BLaER1 treated with 17β-estradiol and CSF1 and Interleukin-3, amounts not matched to agents 10 nM and 100 nM (cell line): ENCODE measurements at regions not wholly inside any gene's neighbourhood (a gene's known extent, or its start where the extent isn't known, plus 50 kb on each side); places are given as distances from the start of the nearest gene placed in this dataset.
"Not testable (repeated sequence)": the region's sequence is repeated elsewhere in the genome, so short reads cannot be mapped to it uniquely, and the experiment has no call there.

Experiments
- H3K27ac ChIP-seq, 11 experiments: shearing (Covaris generic); formaldehyde crosslinking; 2 replicates each; pipeline ENCODE4 v1.8.1; 2022
- H3K27me3 ChIP-seq, 11 experiments: shearing (Covaris generic); formaldehyde crosslinking; 2 replicates each; pipeline ENCODE4 v1.8.1; 2022
- H3K36me3 ChIP-seq, 11 experiments: shearing (Covaris generic); formaldehyde crosslinking; 2 replicates each; pipeline ENCODE4 v1.8.1; 2022
- H3K4me1 ChIP-seq, 10 experiments: shearing (Covaris generic); formaldehyde crosslinking; 2 replicates each; pipeline ENCODE4 v1.8.1; 2022
- H3K4me2 ChIP-seq, 11 experiments: shearing (Covaris generic); formaldehyde crosslinking; 2 replicates each; pipeline ENCODE4 v1.8.1; 2022
- H3K4me3 ChIP-seq, 10 experiments: shearing (Covaris generic); formaldehyde crosslinking; 2 replicates each; pipeline ENCODE4 v1.8.1; 2022
- H3K9ac ChIP-seq, 11 experiments: shearing (Covaris generic); formaldehyde crosslinking; 2 replicates each; pipeline ENCODE4 v1.8.1; 2022
- H3K9me3 ChIP-seq, 11 experiments: shearing (Covaris generic); formaldehyde crosslinking; replicated peaks in 1 of 11; 2 replicates each; pipeline ENCODE4 v1.8.1; 2022
- H4K20me1 ChIP-seq, 11 experiments: shearing (Covaris generic); formaldehyde crosslinking; 2 replicates each; pipeline ENCODE4 v1.8.1; 2022
- Cebpa-rat ChIP-seq, 11 experiments: shearing (Covaris generic); IDR thresholded peaks; 2 replicates each; pipeline ENCODE4 v1.8.1; 2022

DNA sequence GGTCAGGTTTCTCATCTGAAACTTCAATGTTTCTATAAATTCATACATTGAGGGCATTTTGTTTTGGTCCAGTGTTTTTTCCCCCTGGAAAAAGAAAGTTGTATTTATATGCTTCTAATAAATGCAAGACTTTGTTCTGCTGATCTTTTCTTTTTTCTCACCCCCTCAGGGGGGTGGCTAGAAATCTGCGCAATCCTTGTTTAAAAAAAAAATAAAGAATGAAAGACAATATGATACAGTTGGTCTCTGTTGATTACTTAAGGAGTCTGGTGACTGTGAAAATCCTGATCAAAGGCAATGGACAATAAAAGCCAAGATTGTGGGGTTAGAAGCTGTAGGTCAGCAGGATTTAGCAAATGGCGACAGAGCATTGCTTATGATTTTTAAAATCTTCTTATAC lies 180.5 kb downstream of the KIT start:
- Histone ChIP-seq H4K20me1 (no peaks in the 10 kb centered on the region), H3K36me3 (no peaks in the 10 kb centered on the region), H3K4me3 (no peak overlapping the region), H3K4me2 (no peak overlapping the region), H3K27me3 (no peaks in the 10 kb centered on the region), H3K4me1 (peaks cover 0 to 11% (median 0%) of the 10 kb centered on the region in 10 experiments; a peak in 5 of 20 replicates), H3K27ac (no peak overlapping the region), H3K9me3 (peaks cover 0 to 4% (median 0%) of the 10 kb centered on the region in 11 experiments; a peak in 1 of 22 replicates), H3K9ac (no peak overlapping the region)
- TF ChIP-seq Cebpa-rat (IDR thresholded peaks at IDR 0.05) = no peak

DNA sequence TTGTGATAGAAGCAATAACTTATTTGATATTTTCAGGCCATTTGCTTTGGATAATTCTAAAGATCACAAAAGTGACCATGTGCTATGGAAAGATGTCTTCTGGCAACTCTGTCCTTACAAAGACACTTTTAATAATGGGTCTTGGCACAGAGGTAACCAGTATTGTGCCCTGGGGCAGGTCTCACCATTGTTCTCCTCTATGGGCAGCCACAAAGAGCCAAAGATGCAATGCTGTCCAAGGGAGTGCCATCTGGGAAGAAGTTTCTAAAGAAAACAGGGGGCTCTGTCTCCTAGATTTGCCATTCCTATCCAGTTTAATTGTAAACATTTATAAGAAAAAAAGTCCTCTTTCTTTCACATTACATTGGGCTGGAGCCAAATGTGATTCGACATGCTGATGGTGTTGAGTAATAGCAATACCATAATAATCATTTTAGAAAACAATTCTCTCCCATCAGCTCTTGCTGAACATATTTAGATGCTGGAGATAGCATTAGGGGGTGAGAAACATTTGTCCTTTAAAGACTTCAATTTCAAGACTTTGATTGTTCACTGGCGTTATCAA lies 179.9 kb downstream of the KIT start:
- Histone ChIP-seq H4K20me1 (no peaks in the 10 kb centered on the region), H3K9me3 (peaks cover 0 to 4% (median 0%) of the 10 kb centered on the region in 11 experiments; a peak in 1 of 22 replicates), H3K4me2 (no peak overlapping the region), H3K9ac (no peak overlapping the region), H3K4me3 (no peak overlapping the region), H3K27ac (no peak overlapping the region), H3K36me3 (no peaks in the 10 kb centered on the region), H3K4me1 (peaks cover 0 to 11% (median 0%) of the 10 kb centered on the region in 10 experiments; a peak in 5 of 20 replicates), H3K27me3 (no peaks in the 10 kb centered on the region)
- no peak for TF ChIP-seq Cebpa-rat (IDR thresholded peaks at IDR 0.05)

DNA sequence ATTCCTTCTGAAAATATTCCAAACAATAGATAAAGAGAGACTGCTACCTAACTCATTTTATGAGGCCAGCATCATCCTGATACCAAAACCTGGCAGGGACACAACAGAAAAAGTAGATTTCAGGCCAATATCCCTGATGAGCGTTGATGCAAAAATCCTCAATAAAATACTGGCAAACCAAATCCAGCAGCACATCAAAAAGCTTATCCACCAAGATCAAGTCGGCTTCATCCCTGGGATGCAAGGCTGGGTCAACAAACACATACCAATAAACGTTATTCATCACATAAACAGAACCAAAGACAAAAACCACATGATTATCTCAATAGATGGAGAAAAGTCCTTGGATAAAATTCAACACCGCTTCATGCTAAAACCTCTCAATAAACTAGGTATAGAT lies 170.6 kb downstream of the KIT start:
- not testable (repeated sequence) for H3K4me3 ChIP-seq, H4K20me1 ChIP-seq, H3K27me3 ChIP-seq, H3K4me1 ChIP-seq, H3K27ac ChIP-seq, H3K9ac ChIP-seq, H3K4me2 ChIP-seq, H3K36me3 ChIP-seq
- peaks cover 12 to 28% (median 21%) of the 10 kb centered on the region in 11 experiments; a peak in 19 of 22 replicates for H3K9me3 ChIP-seq

DNA sequence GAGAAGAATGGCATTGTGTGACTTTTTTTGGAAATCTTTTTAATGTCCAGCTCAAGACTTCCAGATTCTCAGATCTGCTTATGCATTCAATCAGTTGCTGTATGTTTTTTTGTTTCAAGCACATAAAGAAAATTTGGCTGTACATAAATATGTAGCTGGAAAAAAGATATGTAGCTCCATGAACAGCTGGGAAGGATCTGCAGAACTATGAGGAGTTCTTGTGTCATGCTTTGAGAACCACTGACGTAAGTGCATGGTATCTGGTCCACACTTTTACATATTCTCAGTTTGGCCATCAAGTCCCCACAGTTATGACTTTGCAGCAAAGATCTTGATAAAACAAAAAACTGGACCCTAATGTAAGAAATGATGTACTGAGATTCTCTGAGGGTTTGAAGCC lies 165.9 kb downstream of the KIT start:
- H3K27me3 ChIP-seq = no peaks in the 10 kb centered on the region
- no peak overlapping the region for H3K27ac ChIP-seq
- peaks cover 6 to 15% (median 13%) of the 10 kb centered on the region in 10 experiments; a peak in 17 of 20 replicates for H3K4me1 ChIP-seq
- H3K9me3 ChIP-seq = peaks cover 0 to 29% (median 12%) of the 10 kb centered on the region in 11 experiments; a peak in 13 of 22 replicates
- no peak overlapping the region for H3K4me2 ChIP-seq
- TF ChIP-seq Cebpa-rat (IDR thresholded peaks at IDR 0.05) = no peak
- no peak overlapping the region for H3K4me3 ChIP-seq
- H3K36me3 ChIP-seq = no peaks in the 10 kb centered on the region
- H4K20me1 ChIP-seq = no peaks in the 10 kb centered on the region
- H3K9ac ChIP-seq = no peak overlapping the region

DNA sequence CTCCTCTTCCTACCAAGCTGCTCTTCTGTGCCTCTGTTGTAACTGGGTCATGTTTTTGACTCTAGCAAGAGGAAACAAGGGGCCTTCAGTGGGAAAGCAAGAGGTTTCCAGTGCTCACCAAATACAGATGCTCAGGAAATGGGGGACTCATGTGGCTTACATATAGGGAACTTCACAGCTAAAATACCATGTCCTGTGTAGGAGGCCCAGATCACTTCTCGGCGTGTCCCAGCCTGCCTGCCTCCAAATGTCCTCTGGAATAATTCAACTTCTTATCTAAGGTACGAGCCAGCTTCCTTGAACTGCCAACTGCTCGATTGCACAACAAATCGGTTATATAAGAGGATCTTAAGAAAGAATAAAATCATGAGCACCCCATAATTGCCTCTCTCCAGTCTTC lies 161.3 kb downstream of the KIT start:
- H3K4me3 ChIP-seq = no peak overlapping the region
- peak overlapping the region; percentile 18 to 72 (median 69) for H3K4me2 ChIP-seq
- H4K20me1 ChIP-seq = no peaks in the 10 kb centered on the region

DNA sequence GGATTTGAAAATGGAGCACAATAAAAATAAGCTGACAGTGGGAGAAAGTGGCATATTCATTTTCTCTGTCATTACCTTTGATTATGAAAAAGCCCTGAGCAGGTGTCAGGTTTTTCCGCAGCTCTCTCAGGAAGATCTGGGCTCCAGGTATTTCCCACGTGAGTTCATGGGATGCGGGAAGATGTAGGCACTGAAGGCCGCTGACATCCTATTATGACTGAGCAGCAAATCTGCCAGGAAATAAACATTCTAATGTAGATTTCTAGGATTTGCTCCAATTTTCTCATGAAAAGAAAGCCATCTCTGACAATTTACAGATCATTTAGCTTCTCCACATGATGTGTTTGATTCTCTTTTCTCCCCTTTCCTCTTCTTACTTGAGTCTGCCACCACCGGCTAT lies 160.7 kb downstream of the KIT start:
- H4K20me1 ChIP-seq = no peaks in the 10 kb centered on the region
- peak overlapping the region in 9 of 11 experiments; percentile 35 to 72 (median 69); a peak in 16 of 22 replicates for H3K4me2 ChIP-seq
- H3K4me1 ChIP-seq = peaks cover 6 to 26% (median 23%) of the 10 kb centered on the region in 10 experiments; a peak in 17 of 20 replicates
- H3K9me3 ChIP-seq = peaks cover 0 to 8% (median 0%) of the 10 kb centered on the region in 11 experiments; a peak in 2 of 22 replicates
- no peak overlapping the region for H3K4me3 ChIP-seq
- peak overlapping the region in 4 of 11 experiments; percentile 31 to 66 (median 60); a peak in 7 of 22 replicates for H3K27ac ChIP-seq
- TF ChIP-seq Cebpa-rat (IDR thresholded peaks at IDR 0.05) = no peak
- H3K27me3 ChIP-seq = no peaks in the 10 kb centered on the region
- peak overlapping the region in 1 of 11 experiments; percentile 17; a peak in 1 of 22 replicates for H3K9ac ChIP-seq
- H3K36me3 ChIP-seq = no peaks in the 10 kb centered on the region

More for the DNA sequence above, 161.3 kb downstream of the KIT start:
- Histone ChIP-seq H3K27me3 (no peaks in the 10 kb centered on the region), H3K36me3 (no peaks in the 10 kb centered on the region), H3K27ac (peak overlapping the region in 6 of 11 experiments; percentile 9 to 66 (median 51); a peak in 10 of 22 replicates), H3K9me3 (peaks cover 0 to 8% (median 0%) of the 10 kb centered on the region in 11 experiments; a peak in 3 of 22 replicates), H3K4me1 (peaks cover 6 to 26% (median 23%) of the 10 kb centered on the region in 10 experiments; a peak in 17 of 20 replicates), H3K9ac (no peak overlapping the region; a peak in 1 of 22 replicates)
- TF ChIP-seq Cebpa-rat (IDR thresholded peaks at IDR 0.05) = peak in 5 of 11 experiments; percentile 32 to 50 (median 41); a peak in 5 of 22 replicates

DNA sequence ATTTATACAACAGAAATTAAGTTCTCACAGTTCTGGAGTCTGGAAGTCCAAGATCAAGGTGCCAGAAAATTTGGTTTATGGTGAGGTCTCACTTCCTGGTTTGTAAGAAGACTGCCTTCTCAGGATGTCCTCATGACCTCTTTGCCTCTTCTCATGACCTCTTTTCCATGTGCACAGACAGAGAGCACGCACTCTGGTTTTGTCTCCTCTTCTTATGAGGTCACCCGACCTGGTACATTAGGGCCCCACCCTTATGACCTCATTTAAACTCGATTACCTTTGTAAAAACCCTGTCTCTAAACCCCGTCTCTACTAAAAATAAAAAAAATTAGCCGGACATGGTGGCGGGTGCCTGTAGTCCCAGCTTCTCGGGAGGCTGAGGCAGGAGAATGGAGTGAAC lies 155.9 kb downstream of the KIT start:
- no peak overlapping the region for H3K9ac ChIP-seq
- peaks cover 0 to 13% (median 10%) of the 10 kb centered on the region in 11 experiments; a peak in 12 of 22 replicates for H3K9me3 ChIP-seq
- no peaks in the 10 kb centered on the region for H4K20me1 ChIP-seq
- TF ChIP-seq Cebpa-rat (IDR thresholded peaks at IDR 0.05) = no peak
- H3K36me3 ChIP-seq = no peaks in the 10 kb centered on the region
- no peak overlapping the region for H3K4me3 ChIP-seq
- H3K4me2 ChIP-seq = no peak overlapping the region
- H3K27ac ChIP-seq = no peak overlapping the region
- H3K27me3 ChIP-seq = no peaks in the 10 kb centered on the region
- peaks cover 0 to 12% (median 11%) of the 10 kb centered on the region in 10 experiments; a peak in 14 of 20 replicates for H3K4me1 ChIP-seq

DNA sequence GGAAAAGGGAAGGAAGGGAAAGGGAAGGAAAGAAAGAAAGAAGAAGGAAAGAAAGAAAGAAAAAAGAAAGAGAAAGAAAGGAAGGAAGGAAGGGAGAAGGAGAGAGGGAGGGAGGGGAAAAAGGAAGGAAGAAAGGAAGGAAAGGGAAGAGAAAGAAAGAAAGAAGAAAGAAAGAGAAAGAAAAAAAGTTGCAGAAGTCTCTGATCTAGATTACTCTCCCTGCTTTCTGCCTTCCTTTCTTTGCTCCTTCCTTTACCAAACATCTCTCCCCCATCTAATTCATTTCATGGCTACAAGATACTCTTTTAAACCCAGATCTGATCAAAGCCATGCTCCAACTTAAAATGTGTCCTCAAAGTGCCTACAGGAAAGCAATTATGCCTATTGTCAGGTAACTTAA lies 148.6 kb downstream of the KIT start:
- Histone ChIP-seq H3K9me3 (peaks cover 8 to 20% (median 14%) of the 10 kb centered on the region in 11 experiments; a peak in 16 of 22 replicates), H3K9ac (no peak overlapping the region), H4K20me1 (no peaks in the 10 kb centered on the region), H3K4me3 (no peak overlapping the region), H3K4me2 (no peak overlapping the region), H3K36me3 (no peaks in the 10 kb centered on the region), H3K27ac (no peak overlapping the region), H3K27me3 (no peaks in the 10 kb centered on the region), H3K4me1 (peaks cover 11 to 17% (median 13%) of the 10 kb centered on the region in 10 experiments)
- no peak for TF ChIP-seq Cebpa-rat (IDR thresholded peaks at IDR 0.05)

DNA sequence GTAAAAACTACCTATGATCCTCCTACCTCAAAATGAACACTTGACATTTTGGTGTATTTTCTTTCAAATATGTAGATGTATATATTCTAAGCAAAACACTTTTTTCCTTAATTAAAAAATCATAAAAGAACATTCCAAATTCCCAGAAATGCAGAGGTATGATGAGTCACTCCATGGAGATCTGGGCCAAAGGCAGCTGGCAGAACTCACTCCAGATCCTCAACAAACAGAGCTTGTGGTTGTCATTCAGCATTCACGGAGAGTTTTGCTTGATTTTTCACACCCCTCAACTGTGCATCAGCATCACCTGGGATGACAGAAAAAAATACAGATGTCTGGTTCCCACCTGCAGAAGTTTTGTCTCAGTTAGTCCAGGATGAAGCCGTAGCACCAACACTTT lies 144.6 kb downstream of the KIT start:
- TF ChIP-seq Cebpa-rat (IDR thresholded peaks at IDR 0.05) = no peak
- peaks cover 5 to 25% (median 13%) of the 10 kb centered on the region in 11 experiments; a peak in 16 of 22 replicates for H3K9me3 ChIP-seq
- no peaks in the 10 kb centered on the region for H3K27me3 ChIP-seq
- H3K4me2 ChIP-seq = peak overlapping the region; percentile 34 to 87 (median 58); a peak in 17 of 22 replicates
- no peak overlapping the region for H3K4me3 ChIP-seq
- H4K20me1 ChIP-seq = no peaks in the 10 kb centered on the region
- no peaks in the 10 kb centered on the region for H3K36me3 ChIP-seq
- no peak overlapping the region for H3K9ac ChIP-seq
- peaks cover 17 to 25% (median 21%) of the 10 kb centered on the region in 10 experiments for H3K4me1 ChIP-seq
- H3K27ac ChIP-seq = no peak overlapping the region
